ENCODE measurements at regions not wholly inside any gene's neighbourhood (a gene's known extent, or its start where the extent isn't known, plus 50 kb on each side); places are given as distances from the start of the nearest gene placed in this dataset.
A peak's percentile ranks its signal among the peaks of the same experiment; 100 is the strongest.

DNA sequence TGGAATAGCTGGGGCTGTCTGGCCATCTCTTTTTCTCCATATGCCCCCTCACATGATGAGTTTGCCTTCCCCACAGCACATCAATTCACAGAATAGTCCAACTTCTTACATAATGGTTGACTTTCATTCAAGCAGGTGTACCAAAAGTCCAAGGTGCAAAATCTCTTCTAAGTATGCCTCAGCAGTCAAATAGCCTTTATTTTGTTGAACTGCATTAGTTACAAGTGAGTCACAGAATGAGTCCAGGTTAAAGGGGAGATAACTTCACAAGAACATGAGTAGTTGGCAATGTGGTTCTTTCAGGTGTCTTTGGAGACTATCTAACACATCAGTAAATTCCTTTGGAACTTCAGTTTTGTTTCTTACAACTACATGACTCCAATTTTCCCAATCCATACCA lies 672.5 kb downstream of the PRELID2 start:
- DNase-seq (ENCODE audit: low spot score) = no peak
- TF ChIP-seq, protein P1, sequence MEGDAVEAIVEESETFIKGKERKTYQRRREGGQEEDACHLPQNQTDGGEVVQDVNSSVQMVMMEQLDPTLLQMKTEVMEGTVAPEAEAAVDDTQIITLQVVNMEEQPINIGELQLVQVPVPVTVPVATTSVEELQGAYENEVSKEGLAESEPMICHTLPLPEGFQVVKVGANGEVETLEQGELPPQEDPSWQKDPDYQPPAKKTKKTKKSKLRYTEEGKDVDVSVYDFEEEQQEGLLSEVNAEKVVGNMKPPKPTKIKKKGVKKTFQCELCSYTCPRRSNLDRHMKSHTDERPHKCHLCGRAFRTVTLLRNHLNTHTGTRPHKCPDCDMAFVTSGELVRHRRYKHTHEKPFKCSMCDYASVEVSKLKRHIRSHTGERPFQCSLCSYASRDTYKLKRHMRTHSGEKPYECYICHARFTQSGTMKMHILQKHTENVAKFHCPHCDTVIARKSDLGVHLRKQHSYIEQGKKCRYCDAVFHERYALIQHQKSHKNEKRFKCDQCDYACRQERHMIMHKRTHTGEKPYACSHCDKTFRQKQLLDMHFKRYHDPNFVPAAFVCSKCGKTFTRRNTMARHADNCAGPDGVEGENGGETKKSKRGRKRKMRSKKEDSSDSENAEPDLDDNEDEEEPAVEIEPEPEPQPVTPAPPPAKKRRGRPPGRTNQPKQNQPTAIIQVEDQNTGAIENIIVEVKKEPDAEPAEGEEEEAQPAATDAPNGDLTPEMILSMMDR (IDR thresholded peaks at IDR 0.05; ENCODE audit: borderline replicate concordance, control extremely low read depth, extremely low read depth, insufficient read depth, missing control alignments) = no peak
- in situ Hi-C loops (cut with MboI; ENCODE audit: low sequenced_read_pairs, unreplicated experiment) = no loop called here

DNA sequence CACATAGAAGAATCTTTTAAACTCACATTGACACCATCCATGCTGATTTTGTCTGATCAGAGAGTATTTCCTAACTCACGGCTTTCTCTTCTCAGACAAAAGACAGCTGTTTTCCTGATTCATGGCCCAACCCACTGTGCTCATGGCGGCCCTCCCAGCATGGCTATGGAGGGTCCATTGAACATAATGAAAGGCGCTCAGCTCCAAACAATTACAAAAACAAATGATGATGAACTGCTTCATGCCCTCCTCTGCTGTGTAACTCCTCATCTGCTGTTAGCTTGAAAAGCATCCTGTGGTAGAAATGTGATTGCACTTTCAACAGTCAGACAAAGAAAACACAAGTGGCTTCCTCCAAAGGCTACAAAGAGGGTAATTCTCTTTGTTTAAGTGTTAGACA lies 673.8 kb downstream of the PRELID2 start:
- DNase-seq (ENCODE audit: low spot score) = no peak
- TF ChIP-seq, protein P1 (IDR thresholded peaks at IDR 0.05; ENCODE audit: borderline replicate concordance, control extremely low read depth, extremely low read depth, insufficient read depth, missing control alignments) = no peak
- in situ Hi-C loops (cut with MboI; ENCODE audit: low sequenced_read_pairs, unreplicated experiment) = no loop called here

DNA sequence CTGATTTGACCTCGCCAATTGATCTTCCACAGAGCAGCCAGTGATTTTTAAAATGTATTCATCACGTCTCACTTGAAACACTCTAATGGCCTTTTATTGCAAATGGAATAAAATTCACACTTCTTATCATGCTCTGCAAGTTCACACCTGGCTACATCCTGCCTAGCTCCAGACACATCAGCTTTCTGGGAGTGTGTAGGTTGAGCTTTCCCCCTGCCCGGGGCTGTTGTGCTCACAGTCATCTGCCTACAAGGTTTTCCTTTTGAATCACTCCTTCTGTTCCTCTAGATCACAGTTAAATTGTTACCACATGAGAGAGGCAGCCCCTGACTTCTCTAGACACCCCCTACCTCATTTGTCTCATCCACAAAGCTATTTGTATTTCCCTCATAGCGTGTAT lies 674.5 kb downstream of the PRELID2 start:
- in situ Hi-C loops (cut with MboI; ENCODE audit: low sequenced_read_pairs, unreplicated experiment) = no loop called here
- TF ChIP-seq, protein P1 (IDR thresholded peaks at IDR 0.05; ENCODE audit: borderline replicate concordance, control extremely low read depth, extremely low read depth, insufficient read depth, missing control alignments) = no peak
- no peak for DNase-seq (ENCODE audit: low spot score)

DNA sequence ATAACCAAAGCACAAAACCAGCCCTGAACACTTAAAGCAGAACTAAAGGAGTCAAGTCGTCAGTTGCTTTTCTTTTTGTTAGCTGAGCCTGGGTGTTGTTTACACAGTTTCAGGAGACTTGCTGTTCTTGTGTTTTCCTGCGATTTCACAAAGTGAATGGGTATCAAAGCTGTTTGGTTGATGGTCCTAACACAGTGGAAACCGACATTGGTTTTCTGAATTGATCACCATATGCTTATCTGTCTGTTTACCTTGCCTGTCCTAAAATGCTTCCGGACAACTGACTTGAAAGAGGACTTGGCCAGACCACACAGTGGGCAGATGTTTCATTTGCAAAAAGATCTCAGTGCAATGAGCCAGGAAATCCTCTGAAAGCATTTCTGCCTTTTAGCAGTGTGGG lies 676.4 kb downstream of the PRELID2 start:
- TF ChIP-seq, protein P1 (IDR thresholded peaks at IDR 0.05; ENCODE audit: borderline replicate concordance, control extremely low read depth, extremely low read depth, insufficient read depth, missing control alignments) = no peak
- in situ Hi-C loops (cut with MboI; ENCODE audit: low sequenced_read_pairs, unreplicated experiment) = no loop called here
- no peak for DNase-seq (ENCODE audit: low spot score)

DNA sequence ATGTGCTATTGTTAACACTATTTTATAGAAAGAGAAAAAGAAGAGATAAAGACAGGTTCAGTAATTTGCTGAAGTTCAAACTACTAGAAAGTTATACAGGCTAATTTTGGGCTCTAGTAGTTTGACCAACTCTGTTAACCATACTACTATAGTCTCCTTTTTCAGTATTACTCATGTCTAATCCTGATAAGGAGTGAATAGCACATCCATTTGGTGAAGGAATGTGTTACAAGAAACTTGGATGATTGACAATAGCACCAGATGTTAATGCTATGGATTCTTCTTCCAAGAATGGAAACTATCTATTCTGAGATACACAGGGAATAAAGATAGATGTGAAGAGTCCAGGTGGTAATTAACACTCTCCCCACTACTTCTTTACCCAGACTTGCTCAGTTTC lies 677.3 kb downstream of the PRELID2 start:
- TF ChIP-seq, protein P1 (IDR thresholded peaks at IDR 0.05; ENCODE audit: borderline replicate concordance, control extremely low read depth, extremely low read depth, insufficient read depth, missing control alignments) = no peak
- no peak for DNase-seq (ENCODE audit: low spot score)
- in situ Hi-C loops (cut with MboI; ENCODE audit: low sequenced_read_pairs, unreplicated experiment) = no loop called here

DNA sequence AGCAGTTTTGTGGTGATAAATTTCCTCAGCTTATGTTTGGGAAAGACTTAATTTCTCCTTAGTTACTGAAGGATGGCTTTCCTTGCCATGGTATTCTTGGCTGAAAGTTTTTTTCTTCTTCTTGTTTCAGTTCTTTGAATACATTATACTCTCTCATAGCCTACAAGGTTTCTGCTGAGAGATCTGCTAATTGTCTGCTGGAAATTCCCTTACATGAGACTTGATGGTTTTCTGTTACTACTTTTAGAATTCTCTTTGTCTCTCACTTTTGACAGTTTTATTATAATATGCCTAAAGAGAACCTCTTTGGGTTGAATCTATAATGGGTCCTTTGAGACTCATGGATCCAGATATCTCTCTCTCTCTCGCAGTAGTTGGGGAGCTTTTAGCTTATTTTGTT lies 693.6 kb downstream of the PRELID2 start:
- in situ Hi-C loops (cut with MboI; ENCODE audit: low sequenced_read_pairs, unreplicated experiment) = no loop called here
- DNase-seq (ENCODE audit: low spot score) = peak; percentile 3

More for the DNA sequence above, 693.6 kb downstream of the PRELID2 start:
- TF ChIP-seq, protein P1 (IDR thresholded peaks at IDR 0.05; ENCODE audit: borderline replicate concordance, control extremely low read depth, extremely low read depth, insufficient read depth, missing control alignments) = no peak

Measured in GM13976 (cell line).